ENCODE measurements at regions not wholly inside any gene's neighbourhood (a gene's known extent, or its start where the extent isn't known, plus 50 kb on each side); places are given as distances from the start of the nearest gene placed in this dataset.

GRCh38 chr22:27474112-27474571 lies 327.4 kb downstream of the MN1 start:
- H3K27ac ChIP-seq (ENCODE audit: low read depth in 1 of 2, low read length in 1 of 2): no peak overlapping the region
- H3K4me3 ChIP-seq: no peak overlapping the region
- DNase-seq (no peak), ATAC-seq (ENCODE audit: insufficient read depth, low FRiP score) (no peak)
- peaks cover 0 to 3% (median 0%) of the 10 kb centered on the region in 4 donors for H3K9me3 ChIP-seq (ENCODE audit: control insufficient read depth in 4 of 4, insufficient read depth in 3 of 4, low read length in 3 of 4)
- H3K36me3 ChIP-seq (ENCODE audit: control insufficient read depth in 4 of 4, insufficient read depth in 4 of 4, low read length in 4 of 4): no peaks in the 10 kb centered on the region
- TF ChIP-seq, protein P1, sequence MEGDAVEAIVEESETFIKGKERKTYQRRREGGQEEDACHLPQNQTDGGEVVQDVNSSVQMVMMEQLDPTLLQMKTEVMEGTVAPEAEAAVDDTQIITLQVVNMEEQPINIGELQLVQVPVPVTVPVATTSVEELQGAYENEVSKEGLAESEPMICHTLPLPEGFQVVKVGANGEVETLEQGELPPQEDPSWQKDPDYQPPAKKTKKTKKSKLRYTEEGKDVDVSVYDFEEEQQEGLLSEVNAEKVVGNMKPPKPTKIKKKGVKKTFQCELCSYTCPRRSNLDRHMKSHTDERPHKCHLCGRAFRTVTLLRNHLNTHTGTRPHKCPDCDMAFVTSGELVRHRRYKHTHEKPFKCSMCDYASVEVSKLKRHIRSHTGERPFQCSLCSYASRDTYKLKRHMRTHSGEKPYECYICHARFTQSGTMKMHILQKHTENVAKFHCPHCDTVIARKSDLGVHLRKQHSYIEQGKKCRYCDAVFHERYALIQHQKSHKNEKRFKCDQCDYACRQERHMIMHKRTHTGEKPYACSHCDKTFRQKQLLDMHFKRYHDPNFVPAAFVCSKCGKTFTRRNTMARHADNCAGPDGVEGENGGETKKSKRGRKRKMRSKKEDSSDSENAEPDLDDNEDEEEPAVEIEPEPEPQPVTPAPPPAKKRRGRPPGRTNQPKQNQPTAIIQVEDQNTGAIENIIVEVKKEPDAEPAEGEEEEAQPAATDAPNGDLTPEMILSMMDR (IDR thresholded peaks at IDR 0.05; ENCODE audit: control extremely low read depth, extremely low read depth): no peak
- H3K27me3 ChIP-seq (ENCODE audit: control insufficient read depth in 3 of 3, insufficient read depth in 3 of 3, low read length in 2 of 3): peaks cover 0 to 2% (median 0%) of the 10 kb centered on the region in 3 donors
- no peak overlapping the region for H3K9ac ChIP-seq (ENCODE audit: insufficient read depth in 1 of 2, low read length in 2 of 2)
- peaks cover 0 to 6% (median 4%) of the 10 kb centered on the region in 5 donors for H3K4me1 ChIP-seq (ENCODE audit: control insufficient read depth in 5 of 5, insufficient read depth in 5 of 5, low read length in 5 of 5)
- 83 to 87% methylated on average over 9 of the region's 9 CpGs for WGBS, 2 donors

DNA sequence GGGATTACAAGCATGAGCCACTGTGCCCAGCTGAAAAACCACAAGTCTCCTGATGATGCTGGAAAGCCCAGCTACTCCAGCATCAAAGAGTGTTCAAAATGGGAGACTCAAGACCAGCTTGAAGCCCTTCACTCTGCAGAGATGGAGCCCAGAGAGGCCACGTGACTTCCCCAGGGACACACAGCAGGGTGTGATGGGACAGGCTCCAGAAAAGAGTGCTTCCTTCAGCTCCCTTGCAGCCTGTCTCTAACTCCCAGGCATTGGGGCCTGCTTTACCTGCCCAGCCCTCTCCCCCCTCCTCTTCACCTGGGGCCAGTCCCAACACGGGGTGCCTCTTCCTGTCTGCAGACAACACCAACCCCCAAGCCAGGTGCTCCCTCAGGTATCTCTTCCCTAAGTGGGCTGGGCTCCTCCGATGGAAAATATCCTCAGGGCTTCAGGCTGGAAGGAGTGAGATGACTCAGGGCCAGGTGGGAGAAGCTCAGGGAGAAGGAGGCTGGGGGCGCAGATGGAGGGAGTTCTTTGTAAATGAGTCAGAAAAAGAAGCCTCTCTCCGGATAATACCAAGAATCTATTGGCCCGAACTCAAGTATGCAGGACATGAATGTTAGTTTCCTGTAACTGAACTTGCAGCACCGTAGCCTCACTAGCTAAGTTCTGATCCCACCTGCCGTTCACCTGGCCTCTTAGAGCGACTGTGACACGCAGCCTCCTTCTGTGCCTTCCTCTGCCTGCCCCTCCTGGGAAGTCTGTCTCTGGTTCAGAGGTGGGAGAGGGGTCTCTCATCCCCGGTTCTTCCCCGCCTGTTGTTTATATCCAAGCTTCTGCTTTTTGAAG lies 326.6 kb downstream of the MN1 start:
- ATAC-seq (ENCODE audit: insufficient read depth, low FRiP score) (no peak), DNase-seq (peak; percentile 39 to 60 (median 56))
- H3K9ac ChIP-seq (ENCODE audit: insufficient read depth in 1 of 2, low read length in 2 of 2): no peak overlapping the region

GRCh38 chr22:27475548-27475897 lies 326.0 kb downstream of the MN1 start:
- peaks cover 0 to 6% (median 4%) of the 10 kb centered on the region in 5 donors for H3K4me1 ChIP-seq (ENCODE audit: control insufficient read depth in 5 of 5, insufficient read depth in 5 of 5, low read length in 5 of 5)
- no peak overlapping the region for H3K9ac ChIP-seq (ENCODE audit: insufficient read depth in 1 of 2, low read length in 2 of 2)
- no peaks in the 10 kb centered on the region for H3K36me3 ChIP-seq (ENCODE audit: control insufficient read depth in 4 of 4, insufficient read depth in 4 of 4, low read length in 4 of 4)
- TF ChIP-seq, protein P1 (IDR thresholded peaks at IDR 0.05; ENCODE audit: control extremely low read depth, extremely low read depth): no peak
- peaks cover 0 to 2% (median 0%) of the 10 kb centered on the region in 3 donors for H3K27me3 ChIP-seq (ENCODE audit: control insufficient read depth in 3 of 3, insufficient read depth in 3 of 3, low read length in 2 of 3)
- H3K4me3 ChIP-seq: no peak overlapping the region
- H3K9me3 ChIP-seq (ENCODE audit: control insufficient read depth in 4 of 4, insufficient read depth in 3 of 4, low read length in 3 of 4): peaks cover 0 to 3% (median 0%) of the 10 kb centered on the region in 4 donors
- DNase-seq (no peak), ATAC-seq (ENCODE audit: insufficient read depth, low FRiP score) (no peak)
- H3K27ac ChIP-seq (ENCODE audit: low read depth in 1 of 2, low read length in 1 of 2): no peak overlapping the region
- 28 to 33% methylated on average over 3 of the region's 3 CpGs for WGBS, 2 donors

More for the DNA sequence above, 326.6 kb downstream of the MN1 start:
- WGBS, 2 donors: 35 to 40% methylated on average over 12 of the region's 12 CpGs
- Histone ChIP-seq H3K27me3 (ENCODE audit: control insufficient read depth in 3 of 3, insufficient read depth in 3 of 3, low read length in 2 of 3) (peaks cover 0 to 2% (median 0%) of the 10 kb centered on the region in 3 donors), H3K27ac (ENCODE audit: low read depth in 1 of 2, low read length in 1 of 2) (no peak overlapping the region), H3K4me1 (ENCODE audit: control insufficient read depth in 5 of 5, insufficient read depth in 5 of 5, low read length in 5 of 5) (peaks cover 0 to 6% (median 4%) of the 10 kb centered on the region in 5 donors), H3K36me3 (ENCODE audit: control insufficient read depth in 4 of 4, insufficient read depth in 4 of 4, low read length in 4 of 4) (no peaks in the 10 kb centered on the region), H3K9me3 (ENCODE audit: control insufficient read depth in 4 of 4, insufficient read depth in 3 of 4, low read length in 3 of 4) (peaks cover 0 to 3% (median 0%) of the 10 kb centered on the region in 4 donors), H3K4me3 (no peak overlapping the region)
- TF ChIP-seq, protein P1 (IDR thresholded peaks at IDR 0.05; ENCODE audit: control extremely low read depth, extremely low read depth): no peak

Measured in lung (tissue), 11 donors.